Activated effector memory CD4-positive, alpha-beta T cell treated with Interleukin-2 at 50 U/mL for 16 hours (primary cell): ENCODE measurements at regions not wholly inside any gene's neighbourhood (a gene's known extent, or its start where the extent isn't known, plus 50 kb on each side); places are given as distances from the start of the nearest gene placed in this dataset.
"Not testable (repeated sequence)": the region's sequence is repeated elsewhere in the genome, so short reads cannot be mapped to it uniquely, and the experiment has no call there.

ENCODE experiments used
- DNase-seq: peaks from one replicate; pipeline ENCODE4 v3.0.0-alpha.2; 2020

GRCh38 chr2:234405462-234405861, 91.4 kb downstream of the ARL4C start:
- no peak for DNase-seq

GRCh38 chr2:234404957-234405356, 91.9 kb downstream of the ARL4C start:
- no peak for DNase-seq

GRCh38 chr2:234403751-234404150, 93.1 kb downstream of the ARL4C start:
- DNase-seq: no peak

GRCh38 chr2:234403074-234403473, 93.8 kb downstream of the ARL4C start:
- DNase-seq: no peak

- no peak for DNase-seq
Observed at GRCh38 chr2:234401426-234401825, 95.5 kb downstream of the ARL4C start.

GRCh38 chr2:234399451-234400246, 97.2 kb downstream of the ARL4C start:
- DNase-seq: no peak

GRCh38 chr2:234398531-234398930, 98.3 kb downstream of the ARL4C start:
- DNase-seq: no peak

GRCh38 chr2:234395891-234396420, 100.9 kb downstream of the ARL4C start:
- no peak for DNase-seq

GRCh38 chr2:234394450-234394849, 102.4 kb downstream of the ARL4C start:
- no peak for DNase-seq

GRCh38 chr2:234393354-234393753, 103.5 kb downstream of the ARL4C start:
- DNase-seq: no peak

GRCh38 chr2:234392041-234392615, 104.8 kb downstream of the ARL4C start:
- no peak for DNase-seq

GRCh38 chr2:234391625-234392024, 105.3 kb downstream of the ARL4C start:
- no peak for DNase-seq

GRCh38 chr2:234389661-234390060, 107.2 kb downstream of the ARL4C start:
- not testable (repeated sequence) for DNase-seq

GRCh38 chr2:234388591-234388990, 108.3 kb downstream of the ARL4C start:
- DNase-seq: no peak

- DNase-seq: no peak
Observed at GRCh38 chr2:234386971-234387370, 109.9 kb downstream of the ARL4C start.

- DNase-seq: no peak
Observed at GRCh38 chr2:234382131-234382530, 114.8 kb downstream of the ARL4C start.

GRCh38 chr2:234378958-234379357, 117.9 kb downstream of the ARL4C start:
- not testable (repeated sequence) for DNase-seq

GRCh38 chr2:234378440-234378839, 118.4 kb downstream of the ARL4C start:
- DNase-seq: no peak

GRCh38 chr2:234377761-234378391, 119.0 kb downstream of the ARL4C start:
- no peak for DNase-seq

- DNase-seq: no peak
Observed at GRCh38 chr2:234376229-234376628, 120.7 kb downstream of the ARL4C start.

- DNase-seq: no peak
Observed at GRCh38 chr2:234375176-234375880, 121.6 kb downstream of the ARL4C start.

GRCh38 chr2:234374736-234375135, 122.1 kb downstream of the ARL4C start:
- no peak for DNase-seq

GRCh38 chr2:234374150-234374508, 122.8 kb downstream of the ARL4C start:
- no peak for DNase-seq
